ENCODE measurements at regions not wholly inside any gene's neighbourhood (a gene's known extent, or its start where the extent isn't known, plus 50 kb on each side); places are given as distances from the start of the nearest gene placed in this dataset.

DNA sequence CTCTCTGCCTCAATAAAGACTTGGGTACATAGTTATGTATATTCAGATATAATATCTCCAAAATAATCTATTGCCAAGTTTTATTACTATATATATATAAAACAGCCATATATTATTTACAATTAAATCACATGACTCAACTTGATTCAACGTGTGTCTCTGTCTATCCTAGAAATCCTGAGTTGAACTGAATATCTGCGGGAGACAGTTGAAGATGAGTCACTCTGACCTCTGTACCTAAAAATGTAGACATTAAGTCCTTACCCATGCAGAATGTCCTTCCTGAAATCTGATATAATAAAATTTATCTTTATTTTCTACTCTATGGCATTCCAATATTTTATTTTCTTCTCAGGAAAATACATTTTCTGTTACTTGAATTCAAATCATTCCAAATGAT, 218.2 kb upstream of the PRDM9 start:
- TF ChIP-seq, protein P1, sequence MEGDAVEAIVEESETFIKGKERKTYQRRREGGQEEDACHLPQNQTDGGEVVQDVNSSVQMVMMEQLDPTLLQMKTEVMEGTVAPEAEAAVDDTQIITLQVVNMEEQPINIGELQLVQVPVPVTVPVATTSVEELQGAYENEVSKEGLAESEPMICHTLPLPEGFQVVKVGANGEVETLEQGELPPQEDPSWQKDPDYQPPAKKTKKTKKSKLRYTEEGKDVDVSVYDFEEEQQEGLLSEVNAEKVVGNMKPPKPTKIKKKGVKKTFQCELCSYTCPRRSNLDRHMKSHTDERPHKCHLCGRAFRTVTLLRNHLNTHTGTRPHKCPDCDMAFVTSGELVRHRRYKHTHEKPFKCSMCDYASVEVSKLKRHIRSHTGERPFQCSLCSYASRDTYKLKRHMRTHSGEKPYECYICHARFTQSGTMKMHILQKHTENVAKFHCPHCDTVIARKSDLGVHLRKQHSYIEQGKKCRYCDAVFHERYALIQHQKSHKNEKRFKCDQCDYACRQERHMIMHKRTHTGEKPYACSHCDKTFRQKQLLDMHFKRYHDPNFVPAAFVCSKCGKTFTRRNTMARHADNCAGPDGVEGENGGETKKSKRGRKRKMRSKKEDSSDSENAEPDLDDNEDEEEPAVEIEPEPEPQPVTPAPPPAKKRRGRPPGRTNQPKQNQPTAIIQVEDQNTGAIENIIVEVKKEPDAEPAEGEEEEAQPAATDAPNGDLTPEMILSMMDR (IDR thresholded peaks at IDR 0.05) = no peak
- no peak for TF ChIP-seq POLR2A (IDR thresholded peaks at IDR 0.05)
- TF ChIP-seq POLR2AphosphoS5 (IDR thresholded peaks at IDR 0.05) = no peak
